Brain microvascular endothelial cell (primary cell): ENCODE measurements at regions not wholly inside any gene's neighbourhood (a gene's known extent, or its start where the extent isn't known, plus 50 kb on each side); places are given as distances from the start of the nearest gene placed in this dataset.

Experiments used
- DNase-seq: peaks from one replicate; pipeline ENCODE4 v3.0.0-alpha.2; 2020
- H3K27ac ChIP-seq: fragments of 250-450 bp; sonication (Bioruptor Pico); 2 replicates; pipeline ENCODE4 v1.5.1; 2020; ENCODE audit warnings: mild to moderate bottlenecking, moderate library complexity
- H3K27me3 ChIP-seq: fragments of 250-450 bp; sonication (Bioruptor Pico); replicated peaks from 2 replicates; pipeline ENCODE4 v1.5.1; 2020; ENCODE audit warnings: mild to moderate bottlenecking
- H3K36me3 ChIP-seq: fragments of 250-450 bp; sonication (Bioruptor Pico); replicated peaks from 2 replicates; pipeline ENCODE4 v1.5.1; 2020; ENCODE audit warnings: mild to moderate bottlenecking
- H3K4me3 ChIP-seq: 2 replicates; pipeline ENCODE4 v1.5.1; 2011; ENCODE audit warnings: low read depth, mild to moderate bottlenecking, control low read depth, low read length, moderate library complexity
- in situ Hi-C: cut with HindIII; loops from 2 replicates; pipeline ENCODE4 v1.10.0; 2017; ENCODE audit warnings: low sequenced_read_pairs, low pct_ligation_motif_present
- TF ChIP-seq, protein P1 (sequence below): IDR thresholded peaks from 2 replicates; pipeline ENCODE4 v1.5.1; 2011; ENCODE audit warnings: low read depth, mild to moderate bottlenecking, moderate library complexity, low read length, control low read depth, inconsistent platforms; ENCODE audit errors: missing control alignments

DNA sequence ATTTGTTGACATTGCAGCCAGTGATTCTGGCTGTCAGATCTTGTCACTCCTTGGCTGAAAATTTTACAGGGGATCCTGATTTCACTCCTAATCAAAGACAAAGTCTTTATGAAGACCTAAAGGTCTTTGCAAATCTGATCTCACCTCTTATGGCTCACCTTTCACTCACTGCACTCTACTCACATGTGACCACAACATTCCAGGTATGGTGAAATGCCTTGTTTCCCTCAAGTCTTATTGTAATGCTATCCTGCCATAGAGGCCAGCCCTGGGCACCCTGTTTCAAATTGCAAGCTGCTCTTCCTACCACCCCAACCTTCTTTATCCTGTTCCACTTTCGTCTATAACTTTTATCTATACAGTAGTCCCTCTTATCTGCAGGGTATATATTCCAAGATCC, 200.1 kb downstream of the NDFIP2 start:
- Histone ChIP-seq H3K4me3 (no peak overlapping the region), H3K27me3 (no peaks in the 10 kb centered on the region), H3K36me3 (no peaks in the 10 kb centered on the region), H3K27ac (no peak overlapping the region)
- no peak for DNase-seq
- in situ Hi-C loops = no loop called here
- TF ChIP-seq, protein P1, sequence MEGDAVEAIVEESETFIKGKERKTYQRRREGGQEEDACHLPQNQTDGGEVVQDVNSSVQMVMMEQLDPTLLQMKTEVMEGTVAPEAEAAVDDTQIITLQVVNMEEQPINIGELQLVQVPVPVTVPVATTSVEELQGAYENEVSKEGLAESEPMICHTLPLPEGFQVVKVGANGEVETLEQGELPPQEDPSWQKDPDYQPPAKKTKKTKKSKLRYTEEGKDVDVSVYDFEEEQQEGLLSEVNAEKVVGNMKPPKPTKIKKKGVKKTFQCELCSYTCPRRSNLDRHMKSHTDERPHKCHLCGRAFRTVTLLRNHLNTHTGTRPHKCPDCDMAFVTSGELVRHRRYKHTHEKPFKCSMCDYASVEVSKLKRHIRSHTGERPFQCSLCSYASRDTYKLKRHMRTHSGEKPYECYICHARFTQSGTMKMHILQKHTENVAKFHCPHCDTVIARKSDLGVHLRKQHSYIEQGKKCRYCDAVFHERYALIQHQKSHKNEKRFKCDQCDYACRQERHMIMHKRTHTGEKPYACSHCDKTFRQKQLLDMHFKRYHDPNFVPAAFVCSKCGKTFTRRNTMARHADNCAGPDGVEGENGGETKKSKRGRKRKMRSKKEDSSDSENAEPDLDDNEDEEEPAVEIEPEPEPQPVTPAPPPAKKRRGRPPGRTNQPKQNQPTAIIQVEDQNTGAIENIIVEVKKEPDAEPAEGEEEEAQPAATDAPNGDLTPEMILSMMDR = no peak

GRCh38 chr13:79680485-79680884, 199.5 kb downstream of the NDFIP2 start:
- no peak overlapping the region for H3K27ac ChIP-seq
- no peaks in the 10 kb centered on the region for H3K27me3 ChIP-seq
- no peaks in the 10 kb centered on the region for H3K36me3 ChIP-seq
- H3K4me3 ChIP-seq = no peak overlapping the region
- DNase-seq = no peak
- TF ChIP-seq, protein P1 = no peak
- in situ Hi-C loops = no loop called here

GRCh38 chr13:79679334-79679733, 198.4 kb downstream of the NDFIP2 start:
- Histone ChIP-seq H3K27ac (no peak overlapping the region), H3K27me3 (no peaks in the 10 kb centered on the region), H3K36me3 (no peaks in the 10 kb centered on the region), H3K4me3 (no peak overlapping the region)
- TF ChIP-seq, protein P1 = peak; percentile 86
- in situ Hi-C loops = no loop called here
- DNase-seq = peak; percentile 76

DNA sequence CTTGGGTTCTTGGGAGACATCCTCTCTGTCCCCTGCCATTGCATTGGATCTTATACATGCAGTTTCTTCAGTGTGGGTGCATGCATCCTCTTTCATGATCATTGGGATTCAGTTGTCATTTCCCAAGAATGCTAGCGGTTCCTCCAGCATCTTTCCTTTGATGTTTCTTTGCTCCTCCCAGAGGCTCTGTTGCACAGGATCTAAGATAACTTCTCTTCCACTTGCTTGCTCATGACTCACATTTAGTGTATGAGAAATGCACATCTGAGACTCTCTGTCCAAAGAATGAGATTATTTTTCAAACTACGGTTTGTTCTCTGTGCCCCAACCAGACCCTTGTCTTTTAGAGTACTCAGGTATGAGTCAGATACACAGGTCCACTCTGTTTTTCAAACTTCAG, 197.1 kb downstream of the NDFIP2 start:
- Histone ChIP-seq H3K27ac (no peak overlapping the region), H3K4me3 (no peak overlapping the region), H3K36me3 (no peaks in the 10 kb centered on the region), H3K27me3 (no peaks in the 10 kb centered on the region)
- peak; percentile 21 for DNase-seq
- TF ChIP-seq, protein P1 = no peak
- in situ Hi-C loops = no loop called here

DNA sequence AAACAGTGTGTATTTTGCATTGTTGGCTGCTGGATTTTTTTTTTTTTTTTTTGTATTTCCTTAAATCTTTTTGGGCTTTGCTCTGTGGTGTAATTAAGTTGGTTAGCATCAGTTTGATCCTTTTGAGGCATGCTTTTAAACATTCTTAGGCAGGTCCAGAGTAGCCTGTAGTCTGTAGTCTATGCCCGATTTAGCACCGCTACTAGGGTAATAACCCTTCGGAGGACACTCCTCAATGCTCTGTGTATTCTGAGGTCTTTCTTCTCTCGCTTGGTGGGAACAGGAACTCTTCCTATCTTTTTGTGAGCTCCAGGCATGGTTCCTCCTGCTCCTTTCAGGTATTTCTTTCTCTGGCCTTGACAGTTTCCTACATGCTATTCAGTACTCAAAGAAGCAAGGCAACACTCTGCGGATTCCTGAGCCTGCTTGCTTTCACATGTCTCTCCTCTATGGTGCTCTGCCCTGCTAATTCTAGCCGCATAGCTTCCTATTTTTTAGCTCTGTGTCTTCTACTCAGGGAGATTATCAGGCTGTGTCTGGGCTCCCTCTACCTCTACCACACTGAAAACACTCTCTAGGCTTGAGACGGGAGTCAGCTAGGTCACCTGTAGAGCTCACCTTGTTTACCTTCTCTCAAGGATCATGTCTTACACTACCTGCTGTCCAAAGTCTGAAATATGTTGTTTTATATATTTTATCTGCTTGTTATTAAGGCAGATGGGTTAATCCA, 195.1 kb downstream of the NDFIP2 start:
- H3K4me3 ChIP-seq = no peak overlapping the region
- TF ChIP-seq, protein P1 = no peak
- in situ Hi-C loops = no loop called here
- no peaks in the 10 kb centered on the region for H3K36me3 ChIP-seq
- no peak for DNase-seq
- H3K27me3 ChIP-seq = no peaks in the 10 kb centered on the region
- no peak overlapping the region for H3K27ac ChIP-seq
